Omental fat pad (tissue), 3 donors: ENCODE measurements at regions not wholly inside any gene's neighbourhood (a gene's known extent, or its start where the extent isn't known, plus 50 kb on each side); places are given as distances from the start of the nearest gene placed in this dataset. TPM values are rescaled to one million over a fixed set of nuclear protein-coding genes. Genes with fewer than 3 reads are reported as not detected.

ENCODE experiments used
- ATAC-seq: fragments of 150-250 bp; one replicate; pipeline ENCODE4 v1.9.1; 2016; ENCODE audit warnings: mild to moderate bottlenecking, moderate library complexity; ENCODE audit not compliant: low FRiP score
- DNase-seq: peaks from one replicate; pipeline ENCODE4 v3.0.0-alpha.2; 2019; ENCODE audit warnings: low spot score
- CTCF ChIP-seq, 3 donors: fragments of 450-650 bp; IDR thresholded peaks; one replicate each; pipeline ENCODE4 v1.5.1; 2016 to 2017; ENCODE audit warnings: antibody characterized with exemption in 3 of 3, mild to moderate bottlenecking in 3 of 3, moderate library complexity in 2 of 3
- small RNA-seq: library from RNA; depleted of rRNA; stranded (forward); fragments of <200 nt; gene quantifications from one replicate; pipeline ENCODE3, GENCODE V24; 2016

- no peak for DNase-seq
- TF ChIP-seq CTCF (IDR thresholded peaks at IDR 0.05), result no peak
Observed at GRCh38 chr12:45166056-45166455, 49.8 kb upstream of the ANO6 start.

More at GRCh38 chr12:45166056-45166455, 49.8 kb upstream of the ANO6 start:
- ATAC-seq, result no peak

Small RNA genes in the stretch of these regions (small RNA-seq; reads per million reads assigned to genes)
- not detected for gene RNA5SP361
